Ishikawa (cell line): ENCODE measurements at regions not wholly inside any gene's neighbourhood (a gene's known extent, or its start where the extent isn't known, plus 50 kb on each side); places are given as distances from the start of the nearest gene placed in this dataset.

Experiments
- CEBPB ChIP-seq: IDR thresholded peaks from 2 replicates; pipeline ENCODE4 v1.6.1; 2012
- EP300 ChIP-seq: IDR thresholded peaks from 2 replicates; pipeline ENCODE4 v1.6.1; 2012; ENCODE audit warnings: borderline replicate concordance
- MAX ChIP-seq: IDR thresholded peaks from 2 replicates; pipeline ENCODE4 v1.6.1; 2012
- RAD21 ChIP-seq: IDR thresholded peaks from 2 replicates; pipeline ENCODE4 v1.6.1; 2012; ENCODE audit warnings: low read depth
- REST ChIP-seq: IDR thresholded peaks from 2 replicates; pipeline ENCODE4 v1.6.1; 2012; ENCODE audit warnings: low read depth, mild to moderate bottlenecking
- TAF1 ChIP-seq: IDR thresholded peaks from 2 replicates; pipeline ENCODE4 v1.6.1; 2012; ENCODE audit warnings: low read depth, mild to moderate bottlenecking
- TEAD4 ChIP-seq: IDR thresholded peaks from 2 replicates; pipeline ENCODE4 v1.6.1; 2012
- USF1 ChIP-seq: IDR thresholded peaks from 2 replicates; pipeline ENCODE4 v1.6.1; 2012

GRCh38 chr9:99576876-99577275 is 244.8 kb upstream of the NR4A3 start:
- TF ChIP-seq TEAD4 (no peak), REST (no peak), RAD21 (no peak), EP300 (no peak), TAF1 (no peak), MAX (no peak), USF1 (no peak), CEBPB (no peak)
